ENCODE measurements at regions not wholly inside any gene's neighbourhood (a gene's known extent, or its start where the extent isn't known, plus 50 kb on each side); places are given as distances from the start of the nearest gene placed in this dataset.

- TF ChIP-seq NFATC3 (CRISPR knock-in tag; IDR thresholded peaks at IDR 0.05): no peak
- TF ChIP-seq CC2D1A (CRISPR knock-in tag; IDR thresholded peaks at IDR 0.05): no peak
These were observed 237.5 kb upstream of the ANXA10 start for GRCh38 chr4:167854881-167855280.

Data from HepG2 (cell line).